ENCODE measurements at regions not wholly inside any gene's neighbourhood (a gene's known extent, or its start where the extent isn't known, plus 50 kb on each side); places are given as distances from the start of the nearest gene placed in this dataset.

DNA sequence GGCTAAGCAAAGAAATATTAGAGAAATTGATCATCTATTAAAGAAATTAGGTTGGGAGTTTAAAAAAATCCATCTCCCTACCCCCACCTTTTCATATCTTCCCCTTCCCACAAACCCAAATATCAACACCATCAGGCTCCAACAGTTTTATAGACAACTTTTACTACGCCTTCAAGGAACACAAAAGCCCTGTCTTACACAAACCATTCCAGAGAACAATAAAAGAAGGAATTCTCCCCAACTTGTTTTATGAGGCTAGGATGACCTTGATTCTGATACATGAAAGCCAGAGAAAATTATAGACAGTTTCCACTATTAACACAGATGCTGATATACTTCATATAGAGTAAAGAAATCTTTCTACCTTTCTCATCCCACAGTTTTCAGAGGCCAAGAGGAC is 211.6 kb downstream of the OSR1 start:
- Mint-ChIP-seq H3K36me3 (ENCODE audit: low read depth) (peaks cover 23% of the 10 kb centered on the region), H3K9me3 (peaks cover 26% of the 10 kb centered on the region), H3K27me3 (ENCODE audit: insufficient read depth) (no peaks in the 10 kb centered on the region), H3K4me1 (ENCODE audit: low read depth) (peaks cover 18% of the 10 kb centered on the region), H3K27ac (no peak overlapping the region), H3K4me3 (no peak overlapping the region)
- no peak for DNase-seq
- TF ChIP-seq, protein P1, sequence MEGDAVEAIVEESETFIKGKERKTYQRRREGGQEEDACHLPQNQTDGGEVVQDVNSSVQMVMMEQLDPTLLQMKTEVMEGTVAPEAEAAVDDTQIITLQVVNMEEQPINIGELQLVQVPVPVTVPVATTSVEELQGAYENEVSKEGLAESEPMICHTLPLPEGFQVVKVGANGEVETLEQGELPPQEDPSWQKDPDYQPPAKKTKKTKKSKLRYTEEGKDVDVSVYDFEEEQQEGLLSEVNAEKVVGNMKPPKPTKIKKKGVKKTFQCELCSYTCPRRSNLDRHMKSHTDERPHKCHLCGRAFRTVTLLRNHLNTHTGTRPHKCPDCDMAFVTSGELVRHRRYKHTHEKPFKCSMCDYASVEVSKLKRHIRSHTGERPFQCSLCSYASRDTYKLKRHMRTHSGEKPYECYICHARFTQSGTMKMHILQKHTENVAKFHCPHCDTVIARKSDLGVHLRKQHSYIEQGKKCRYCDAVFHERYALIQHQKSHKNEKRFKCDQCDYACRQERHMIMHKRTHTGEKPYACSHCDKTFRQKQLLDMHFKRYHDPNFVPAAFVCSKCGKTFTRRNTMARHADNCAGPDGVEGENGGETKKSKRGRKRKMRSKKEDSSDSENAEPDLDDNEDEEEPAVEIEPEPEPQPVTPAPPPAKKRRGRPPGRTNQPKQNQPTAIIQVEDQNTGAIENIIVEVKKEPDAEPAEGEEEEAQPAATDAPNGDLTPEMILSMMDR (IDR thresholded peaks at IDR 0.05), result no peak

DNA sequence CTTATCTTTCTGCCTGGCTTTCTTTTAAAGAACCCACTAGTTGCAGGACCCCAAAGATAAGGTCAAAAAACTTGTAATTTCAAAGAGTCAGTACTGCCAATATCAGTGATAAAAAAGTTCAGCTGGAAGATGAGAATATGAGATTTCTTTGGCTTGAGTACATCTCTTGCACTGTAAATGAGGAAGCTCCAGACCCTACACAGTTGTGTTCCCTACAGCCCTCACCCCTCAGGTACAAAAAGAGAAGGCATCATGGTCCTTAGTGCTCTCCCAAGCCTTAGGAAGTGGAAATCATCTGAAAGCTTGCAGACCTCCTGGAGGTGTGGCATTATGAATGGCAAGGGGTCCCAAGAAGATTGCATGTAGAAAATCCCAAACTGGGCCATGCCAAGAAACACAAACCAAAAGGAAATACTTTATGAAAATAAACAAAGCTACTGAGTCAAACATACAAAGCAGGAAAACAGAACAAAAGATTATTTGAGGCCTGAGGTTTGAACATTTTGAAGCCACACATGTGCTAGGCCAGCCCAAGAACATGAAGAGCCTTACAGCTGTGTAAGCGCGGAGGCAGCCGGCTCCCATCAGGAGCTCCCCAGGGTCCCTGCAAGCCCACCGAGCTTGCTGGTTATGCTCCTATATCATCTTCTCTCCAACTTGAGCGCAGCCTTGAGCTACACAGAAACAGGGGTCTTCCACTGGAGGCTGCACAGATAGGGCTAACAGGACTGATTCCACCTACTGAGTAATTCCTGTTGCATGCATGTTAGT is 217.0 kb downstream of the OSR1 start:
- Mint-ChIP-seq H3K27ac (peak overlapping the region; percentile 79), H3K4me3 (peak overlapping the region; percentile 43), H3K36me3 (ENCODE audit: low read depth) (no peaks in the 10 kb centered on the region), H3K27me3 (ENCODE audit: insufficient read depth) (no peaks in the 10 kb centered on the region), H3K4me1 (ENCODE audit: low read depth) (peaks cover 60% of the 10 kb centered on the region), H3K9me3 (no peaks in the 10 kb centered on the region)
- DNase-seq, result no peak
- TF ChIP-seq, protein P1 (IDR thresholded peaks at IDR 0.05), result no peak

DNA sequence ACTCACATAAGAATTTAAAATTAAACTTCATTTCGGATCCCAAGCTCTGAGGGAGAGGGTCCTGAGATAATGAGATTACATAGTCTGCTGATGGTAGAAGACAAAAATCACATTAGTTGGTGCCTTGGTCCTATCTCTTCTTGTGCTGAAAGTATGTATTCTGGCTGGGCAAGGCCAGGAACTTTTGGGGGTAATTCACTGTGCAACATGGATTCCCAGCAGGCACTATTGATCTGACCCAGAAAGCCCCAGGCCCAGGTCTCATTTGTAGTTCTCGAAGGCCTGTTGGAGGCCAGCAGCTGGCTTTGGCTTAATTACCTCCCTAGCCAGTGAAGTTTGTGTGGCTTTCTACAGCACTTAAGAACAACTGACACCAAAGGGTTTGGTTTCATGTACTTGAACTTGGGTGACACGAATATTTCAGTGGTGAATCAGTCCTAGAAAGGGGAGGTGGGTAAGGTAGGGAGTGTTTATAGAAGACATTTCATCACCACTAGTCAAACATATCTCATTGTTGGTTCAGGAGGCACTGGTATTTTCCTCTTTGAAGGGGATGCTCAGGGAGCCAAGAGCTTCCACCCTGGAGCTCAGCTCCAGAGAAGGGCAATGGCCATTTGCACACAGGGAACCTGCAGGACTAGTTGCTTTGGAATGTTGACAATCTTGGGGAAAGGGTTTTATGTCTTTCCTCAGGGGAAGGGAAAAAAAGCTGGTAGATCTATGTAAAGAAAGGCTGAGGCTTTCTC is 217.8 kb downstream of the OSR1 start:
- Mint-ChIP-seq H3K4me1 (ENCODE audit: low read depth) (peaks cover 60% of the 10 kb centered on the region), H3K4me3 (peak overlapping the region; percentile 43), H3K9me3 (no peaks in the 10 kb centered on the region), H3K27ac (peak overlapping the region; percentile 79), H3K36me3 (ENCODE audit: low read depth) (no peaks in the 10 kb centered on the region), H3K27me3 (ENCODE audit: insufficient read depth) (no peaks in the 10 kb centered on the region)
- TF ChIP-seq, protein P1 (IDR thresholded peaks at IDR 0.05), result no peak
- DNase-seq, result peak; percentile 92

DNA sequence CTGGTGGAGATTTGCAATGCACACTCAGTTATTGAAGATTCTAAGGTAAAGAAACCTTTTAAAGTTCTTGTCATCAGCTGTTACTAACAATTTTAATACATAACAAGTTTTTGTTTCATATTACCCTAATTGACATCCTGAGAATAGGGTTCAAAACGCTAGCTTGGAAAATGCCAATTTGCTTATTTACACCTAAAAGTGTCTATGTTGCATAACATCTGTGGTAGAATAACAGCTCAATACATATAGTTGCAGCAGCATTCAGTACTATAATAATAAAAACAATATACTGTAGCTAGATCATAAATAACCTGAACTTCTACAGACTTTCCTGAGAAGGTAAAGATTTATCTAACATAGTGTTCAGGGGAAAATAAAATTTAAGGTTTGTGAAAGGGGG is 219.0 kb downstream of the OSR1 start:
- no peaks in the 10 kb centered on the region for H3K36me3 Mint-ChIP-seq (ENCODE audit: low read depth)
- TF ChIP-seq, protein P1 (IDR thresholded peaks at IDR 0.05), result no peak
- H3K4me3 Mint-ChIP-seq, result no peak overlapping the region
- H3K9me3 Mint-ChIP-seq, result no peaks in the 10 kb centered on the region
- DNase-seq, result no peak
- H3K4me1 Mint-ChIP-seq (ENCODE audit: low read depth), result peaks cover 60% of the 10 kb centered on the region
- H3K27me3 Mint-ChIP-seq (ENCODE audit: insufficient read depth), result no peaks in the 10 kb centered on the region
- no peak overlapping the region for H3K27ac Mint-ChIP-seq

DNA sequence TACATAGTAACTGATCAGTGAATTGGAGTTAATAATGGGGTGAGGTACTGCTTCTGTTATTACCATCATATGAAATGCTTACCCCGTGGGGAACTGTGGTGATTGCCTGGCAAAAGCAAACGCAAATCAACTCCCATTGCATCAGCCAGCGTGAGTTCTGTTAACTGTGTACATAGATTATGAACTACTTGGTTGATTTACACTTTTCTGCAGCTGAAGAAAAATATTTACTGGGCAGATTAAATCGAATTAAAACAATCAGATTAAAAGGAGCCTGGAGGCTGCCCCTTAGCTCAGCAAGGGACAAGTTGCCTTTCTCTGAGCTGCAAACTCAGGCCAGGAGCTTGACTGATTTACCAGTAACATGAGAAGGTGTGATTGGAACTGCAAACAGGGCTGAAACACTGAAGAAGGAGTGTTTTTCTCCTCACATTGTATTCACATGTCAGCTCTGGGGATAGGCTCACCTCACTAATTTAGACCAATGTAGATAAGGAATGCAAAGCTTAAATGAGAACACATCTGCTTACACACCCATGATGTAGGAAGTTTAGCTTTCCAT is 220.1 kb downstream of the OSR1 start:
- peaks cover 65% of the 10 kb centered on the region for H3K4me1 Mint-ChIP-seq (ENCODE audit: low read depth)
- no peaks in the 10 kb centered on the region for H3K36me3 Mint-ChIP-seq (ENCODE audit: low read depth)
- H3K4me3 Mint-ChIP-seq, result no peak overlapping the region
- no peaks in the 10 kb centered on the region for H3K27me3 Mint-ChIP-seq (ENCODE audit: insufficient read depth)
- H3K9me3 Mint-ChIP-seq, result no peaks in the 10 kb centered on the region
- no peak for DNase-seq
- no peak overlapping the region for H3K27ac Mint-ChIP-seq
- TF ChIP-seq, protein P1 (IDR thresholded peaks at IDR 0.05), result no peak

Measured in HFFc6 (cell line).